H1 (cell line): ENCODE measurements at regions not wholly inside any gene's neighbourhood (a gene's known extent, or its start where the extent isn't known, plus 50 kb on each side); places are given as distances from the start of the nearest gene placed in this dataset.
A peak's percentile ranks its signal among the peaks of the same experiment; 100 is the strongest.

Source experiments
- CTCF ChIA-PET: fragments of 300-600 bp; sonication (Branson Sonifier 250); formaldehyde crosslinking; loops from one replicate; lab custom pipeline; 2021; ENCODE audit not compliant: partially characterized antibody; lab: Charles Lee
- POLR2A ChIA-PET: fragments of 300-600 bp; sonication (Branson Sonifier 250); formaldehyde crosslinking; loops from one replicate; lab custom pipeline; 2021; ENCODE audit warnings: inconsistent platforms; ENCODE audit not compliant: partially characterized antibody; lab: Charles Lee
- DNase-seq, 2 experiments: peaks; one replicate each; pipeline versions ENCODE4 v3.0.0 to v3.0.0-alpha.2; 2010 to 2022; ENCODE audit warnings: low spot score in 2 of 2, low read depth in 1 of 2, mixed read lengths in 1 of 2
- FAIRE-seq: peaks from 2 replicates; lab custom pipeline; 2011; peaks lifted over from hg19 to GRCh38; lab: Jason Lieb, UNC
- H2AFZ ChIP-seq: 2 replicates; pipeline ENCODE4 v1.8.1; 2012; ENCODE audit warnings: low read length, inconsistent platforms
- H2AK5ac ChIP-seq: 2 replicates; pipeline ENCODE4 v1.6.1; 2013; ENCODE audit warnings: low read depth, low read length
- H2BK120ac ChIP-seq: replicated peaks from 2 replicates; pipeline ENCODE3; 2013; ENCODE audit warnings: low read depth, low read length, inconsistent platforms
- H2BK12ac ChIP-seq: 2 replicates; pipeline ENCODE4 v1.6.1; 2013; ENCODE audit warnings: low read depth, low read length
- H2BK15ac ChIP-seq: 2 replicates; pipeline ENCODE4 v1.6.1; 2013; ENCODE audit warnings: low read length
- H2BK20ac ChIP-seq: 2 replicates; pipeline ENCODE4 v1.6.1; 2013; ENCODE audit warnings: low read length
- H2BK5ac ChIP-seq: 2 replicates; pipeline ENCODE4 v1.6.1; 2013; ENCODE audit warnings: low read depth, low read length
- H3K14ac ChIP-seq: 2 replicates; pipeline ENCODE4 v1.6.1; 2013; ENCODE audit warnings: inconsistent platforms; ENCODE audit not compliant: insufficient read length
- H3K18ac ChIP-seq: 2 replicates; pipeline ENCODE4 v1.6.1; 2013; ENCODE audit warnings: low read length; ENCODE audit errors: extremely low read depth
- H3K23ac ChIP-seq: 2 replicates; pipeline ENCODE4 v1.6.1; 2013; ENCODE audit warnings: inconsistent platforms; ENCODE audit not compliant: insufficient read length
- H3K23me2 ChIP-seq: 2 replicates; pipeline ENCODE4 v1.6.1; 2013; ENCODE audit warnings: low read depth, low read length
- H3K27ac ChIP-seq: 2 replicates; pipeline ENCODE4 v1.6.1; 2011; ENCODE audit warnings: low read depth, low read length, inconsistent platforms
- H3K27me3 ChIP-seq, 4 experiments: replicated peaks in 1 of 4; 1 replicate in 1 of 4; 2 replicates in 3 of 4; pipeline versions ENCODE4 v1.6.1 to v1.8.1; 2011 to 2013; ENCODE audit warnings: low read length in 3 of 4, mild to moderate bottlenecking in 3 of 4, inconsistent platforms in 2 of 4, mixed read lengths in 2 of 4, moderate library complexity in 1 of 4; ENCODE audit not compliant: control insufficient read depth in 3 of 4, insufficient read depth in 3 of 4; ENCODE audit errors: extremely low read depth in 1 of 4
- H3K36me3 ChIP-seq, 4 experiments: 2 replicates each; pipeline versions ENCODE4 v1.6.1 to v1.8.1; 2011 to 2013; ENCODE audit warnings: mild to moderate bottlenecking in 4 of 4, low read length in 3 of 4, moderate library complexity in 2 of 4, control low read depth in 1 of 4, inconsistent platforms in 1 of 4; ENCODE audit not compliant: insufficient read depth in 4 of 4, control insufficient read depth in 2 of 4
- H3K4ac ChIP-seq: replicated peaks from 2 replicates; pipeline ENCODE3; 2013; ENCODE audit warnings: low read length, low read depth, mixed read lengths, inconsistent platforms; ENCODE audit not compliant: insufficient read length
- H3K4me1 ChIP-seq, 4 experiments: replicated peaks in 1 of 4; 1 replicate in 1 of 4; 2 replicates in 3 of 4; pipeline versions ENCODE4 v1.6.1 to v1.8.1; 2011 to 2013; ENCODE audit warnings: low read length in 3 of 4, inconsistent platforms in 2 of 4, mixed read lengths in 1 of 4; ENCODE audit not compliant: insufficient read depth in 4 of 4, control insufficient read depth in 3 of 4
- H3K4me2 ChIP-seq, 2 experiments: 2 replicates each; pipeline versions ENCODE4 v1.6.1 to v1.8.1; 2011 to 2013; ENCODE audit warnings: low read depth in 2 of 2, low read length in 2 of 2, control low read depth in 1 of 2, inconsistent platforms in 1 of 2, mild to moderate bottlenecking in 1 of 2; ENCODE audit not compliant: insufficient read depth in 1 of 2
- H3K4me3 ChIP-seq, 4 experiments: fragments of 200-600, 300-600 bp in 1 of 4; sonication (generic), shearing (Covaris generic), sonication (Bioruptor Twin) in 1 of 4; 2 replicates each; pipeline versions ENCODE4 v1.5.1 to v1.8.1; 2011 to 2016; ENCODE audit warnings: low read length in 4 of 4, low read depth in 3 of 4, control low read depth in 2 of 4, inconsistent platforms in 2 of 4, mild to moderate bottlenecking in 2 of 4, mixed read lengths in 1 of 4, moderate library complexity in 1 of 4; ENCODE audit not compliant: insufficient read depth in 2 of 4; ENCODE audit errors: extremely low read depth in 1 of 4
- H3K56ac ChIP-seq: replicated peaks from 2 replicates; pipeline ENCODE3; 2013; ENCODE audit warnings: low read depth, mild to moderate bottlenecking, mixed read lengths, low read length, inconsistent platforms; ENCODE audit not compliant: insufficient read length
- H3K79me1 ChIP-seq: 2 replicates; pipeline ENCODE4 v1.6.1; 2013; ENCODE audit warnings: low read depth, low read length, control low read depth
- H3K79me2 ChIP-seq, 2 experiments: 2 replicates each; pipeline versions ENCODE4 v1.6.1 to v1.8.1; 2012 to 2013; ENCODE audit warnings: low read length in 2 of 2, mild to moderate bottlenecking in 2 of 2, inconsistent platforms in 1 of 2; ENCODE audit not compliant: insufficient read depth in 2 of 2, control insufficient read depth in 1 of 2
- H3K9ac ChIP-seq, 4 experiments: replicated peaks in 1 of 4; 1 replicate in 1 of 4; 2 replicates in 3 of 4; pipeline versions ENCODE4 v1.6.1 to v1.8.1; 2011 to 2013; ENCODE audit warnings: low read depth in 3 of 4, low read length in 3 of 4, control low read depth in 2 of 4, mild to moderate bottlenecking in 2 of 4, moderate library complexity in 2 of 4, inconsistent platforms in 1 of 4; ENCODE audit errors: extremely low read depth in 1 of 4
- H3K9me3 ChIP-seq, 2 experiments: 2 replicates each; pipeline versions ENCODE4 v1.6.1 to v1.8.1; 2012 to 2013; ENCODE audit warnings: mild to moderate bottlenecking in 2 of 2, moderate library complexity in 2 of 2, control low read depth in 1 of 2, inconsistent platforms in 1 of 2, low read depth in 1 of 2, low read length in 1 of 2, mixed read lengths in 1 of 2; ENCODE audit not compliant: insufficient read depth in 2 of 2
- H4K20me1 ChIP-seq, 2 experiments: replicated peaks in 1 of 2; 2 replicates each; pipeline versions ENCODE3 to v1.8.1; 2011 to 2013; ENCODE audit warnings: inconsistent platforms in 2 of 2, low read length in 2 of 2, mild to moderate bottlenecking in 1 of 2; ENCODE audit not compliant: insufficient read depth in 2 of 2, control insufficient read depth in 1 of 2
- H4K5ac ChIP-seq: 2 replicates; pipeline ENCODE4 v1.6.1; 2013; ENCODE audit warnings: low read length, low read depth, mixed read lengths, inconsistent platforms; ENCODE audit not compliant: insufficient read length
- H4K8ac ChIP-seq: 2 replicates; pipeline ENCODE4 v1.8.0; 2013; ENCODE audit warnings: mild to moderate bottlenecking, moderate library complexity, low read length, inconsistent platforms; ENCODE audit not compliant: insufficient read depth; ENCODE audit errors: extremely low read depth
- H4K91ac ChIP-seq: replicated peaks from 2 replicates; pipeline ENCODE3; 2013; ENCODE audit warnings: low read length, mixed read lengths, inconsistent platforms; ENCODE audit not compliant: insufficient read length
- ASH2L ChIP-seq: fragments of 200-600, 300-600 bp; sonication (generic); IDR thresholded peaks from one replicate; pipeline ENCODE4 v1.7.1; 2017; ENCODE audit warnings: low read length
- KDM5A ChIP-seq: fragments of 200-600 bp; IDR thresholded peaks from 2 replicates; pipeline ENCODE4 v1.7.1; 2012; ENCODE audit warnings: mild to moderate bottlenecking, low read length, inconsistent platforms, mixed read lengths
- NANOG ChIP-seq: IDR thresholded peaks from 2 replicates; pipeline ENCODE4 v1.6.1; 2011; ENCODE audit warnings: low read length, low read depth, mild to moderate bottlenecking, inconsistent platforms; ENCODE audit not compliant: insufficient read depth, poor library complexity, severe bottlenecking
- POLR2A ChIP-seq, 2 experiments: IDR thresholded peaks; 1 replicate in 1 of 2; 2 replicates in 1 of 2; pipeline ENCODE4 v1.6.1; 2011; ENCODE audit warnings: low read depth in 2 of 2, low read length in 2 of 2, mild to moderate bottlenecking in 2 of 2; ENCODE audit errors: control extremely low read depth in 1 of 2
- WGBS, 2 experiments: shearing (Covaris generic) in 1 of 2; methylation state at CpG; one replicate each; pipeline versions ENCODE4 v1.1.6 to v1.1.7; 2013 to 2015; ENCODE audit warnings: low lambda C conversion rate in 2 of 2, mixed read lengths in 2 of 2, inconsistent platforms in 1 of 2, low coverage in 1 of 2, missing lambda C conversion rate in 1 of 2; ENCODE audit not compliant: insufficient replicate concordance in 2 of 2, insufficient coverage in 1 of 2, insufficient read length in 1 of 2; ENCODE audit errors: extremely low coverage in 1 of 2, missing lambda C conversion rate in 1 of 2; 5-methylcytosine and 5-hydroxymethylcytosine counted together

GRCh38 chr9:135020481-135021392 is 66.7 kb upstream of the OLFM1 start:
- Histone ChIP-seq H2AFZ (no peak overlapping the region), H4K5ac (no peak overlapping the region), H2AK5ac (no peak overlapping the region), H2BK15ac (no peak overlapping the region), H3K9ac (no peak overlapping the region), H4K8ac (0 out of 2 replicates have a peak overlapping the region, but pooled peaks have one; percentile 35), H3K4me1 (no peaks in the 10 kb centered on the region), H3K9me3 (no peaks in the 10 kb centered on the region), H3K23ac (no peak overlapping the region), H2BK12ac (no peak overlapping the region), H4K20me1 (no peaks in the 10 kb centered on the region), H3K18ac (no peak overlapping the region), H2BK120ac (no peak overlapping the region), H3K79me2 (no peaks in the 10 kb centered on the region), H3K27me3 (no peaks in the 10 kb centered on the region), H3K79me1 (0 out of 2 replicates have a peak, but pooled peaks cover 2% of the 10 kb centered on the region), H3K36me3 (no peaks in the 10 kb centered on the region), H4K91ac (no peak overlapping the region), H3K4me3 (no peak overlapping the region), H3K23me2 (no peaks in the 10 kb centered on the region), H3K4me2 (no peak overlapping the region), H3K56ac (no peak overlapping the region), H3K14ac (no peak overlapping the region), H2BK5ac (no peak overlapping the region), H3K4ac (no peak overlapping the region), H2BK20ac (no peak overlapping the region), H3K27ac (no peak overlapping the region)
- CTCF ChIA-PET = interaction anchor here (1.4 to 2.5 kb wide), 2 partner anchors 9 to 17 kb away, joined by 3 to 8 read pairs; no protein-coding TSS in a partner anchor
- TF ChIP-seq NANOG = no peak
- TF ChIP-seq POLR2A (IDR thresholded peaks at IDR 0.05; ENCODE audit: control extremely low read depth in 1 of 2, low read depth in 2 of 2, low read length in 2 of 2) = no peak
- no peak for TF ChIP-seq KDM5A
- no peak for TF ChIP-seq ASH2L
- FAIRE-seq (no peak), DNase-seq (no peak)
- WGBS, 2 experiments = 94% methylated on average over 18 of the region's 24 CpGs; no CpG with 5 or more reads in 1 of the 2 experiments
- POLR2A ChIA-PET = no interaction called here
